ENCODE measurements at regions not wholly inside any gene's neighbourhood (a gene's known extent, or its start where the extent isn't known, plus 50 kb on each side); places are given as distances from the start of the nearest gene placed in this dataset.
"Not testable (repeated sequence)": the region's sequence is repeated elsewhere in the genome, so short reads cannot be mapped to it uniquely, and the experiment has no call there.

- H3K27me3 ChIP-seq (replicated peaks in 1 of 2; ENCODE audit: control insufficient read depth in 2 of 2, insufficient read depth in 2 of 2, low read length in 1 of 2); intact Hi-C loops (cut with micrococcal nuclease; ENCODE audit: unreplicated experiment); CTCF ChIA-PET; H3K9me3 ChIP-seq (replicated peaks; ENCODE audit: control insufficient read depth, insufficient read depth, low read length); FAIRE-seq; H3K4me3 ChIP-seq; H3K4me2 ChIP-seq (ENCODE audit: control insufficient read depth, insufficient read depth); DNase-seq (ENCODE audit: low read depth, low spot score); H3K27ac ChIP-seq (ENCODE audit: control insufficient read depth, insufficient read depth); H2AFZ ChIP-seq (ENCODE audit: control insufficient read depth, low read depth, low read length); BruUV-seq (replicated peaks); H3K36me3 ChIP-seq (ENCODE audit: control insufficient read depth in 2 of 2, insufficient read depth in 2 of 2, low read length in 1 of 2); H3K79me2 ChIP-seq (ENCODE audit: control insufficient read depth, insufficient read depth, low read length); RAD21 ChIA-PET (ENCODE audit: unreplicated experiment); H3K9ac ChIP-seq (ENCODE audit: control insufficient read depth, insufficient read depth, low read length); ATAC-seq; H3K4me1 ChIP-seq (ENCODE audit: control insufficient read depth, insufficient read depth, low read length); SMC1A ChIA-PET (ENCODE audit: uncharacterized antibody, unreplicated experiment); POLR2A ChIA-PET; H4K20me1 ChIP-seq (ENCODE audit: control insufficient read depth, insufficient read depth); in situ Hi-C loops (cut with MboI): not testable (repeated sequence)
- WGBS (ENCODE audit: insufficient coverage, insufficient replicate concordance, low lambda C conversion rate, missing lambda C conversion rate) = 25% methylated on average over 3 of the region's 4 CpGs
Observed at GRCh38 chr2:53313644-53314043, 454.0 kb upstream of the CHAC2 start.

DNA sequence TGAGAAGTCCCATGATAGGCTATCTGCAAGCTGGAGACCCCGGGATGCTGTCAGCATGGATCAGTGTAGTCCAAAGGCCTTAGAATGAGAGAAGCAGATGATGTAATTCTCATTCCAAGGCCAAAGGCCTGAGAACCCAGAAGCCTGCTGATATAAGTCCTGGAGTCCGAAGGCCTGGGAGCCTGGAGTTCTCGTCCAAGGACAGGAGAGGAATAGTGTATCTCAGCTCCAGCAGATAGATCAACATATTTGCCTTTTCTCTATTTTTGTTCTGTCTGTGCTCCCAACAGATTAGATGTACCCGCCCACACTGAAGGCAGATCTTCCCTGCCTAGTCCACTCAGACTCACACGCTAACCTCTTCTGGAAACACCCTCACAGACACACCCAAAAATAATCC, 454.9 kb upstream of the CHAC2 start:
- no peaks in the 10 kb centered on the region for H4K20me1 ChIP-seq (ENCODE audit: control insufficient read depth, insufficient read depth)
- no peaks in the 10 kb centered on the region for H3K27me3 ChIP-seq (replicated peaks in 1 of 2; ENCODE audit: control insufficient read depth in 2 of 2, insufficient read depth in 2 of 2, low read length in 1 of 2)
- CTCF ChIA-PET = no interaction called here
- no peaks in the 10 kb centered on the region for H3K4me1 ChIP-seq (ENCODE audit: control insufficient read depth, insufficient read depth, low read length)
- no peak for ATAC-seq
- BruUV-seq (replicated peaks) = no TSS peak
- in situ Hi-C loops (cut with MboI) = no loop called here
- no peak for DNase-seq (ENCODE audit: low read depth, low spot score)
- intact Hi-C loops (cut with micrococcal nuclease; ENCODE audit: unreplicated experiment) = no loop called here
- WGBS (ENCODE audit: insufficient coverage, insufficient replicate concordance, low lambda C conversion rate, missing lambda C conversion rate) = 11% methylated on average over 5 of the region's 5 CpGs
- no peak overlapping the region for H3K9ac ChIP-seq (ENCODE audit: control insufficient read depth, insufficient read depth, low read length)
- no peak overlapping the region for H2AFZ ChIP-seq (ENCODE audit: control insufficient read depth, low read depth, low read length)
- no peak overlapping the region for H3K4me3 ChIP-seq
- H3K36me3 ChIP-seq (ENCODE audit: control insufficient read depth in 2 of 2, insufficient read depth in 2 of 2, low read length in 1 of 2) = no peaks in the 10 kb centered on the region
- no peaks in the 10 kb centered on the region for H3K9me3 ChIP-seq (replicated peaks; ENCODE audit: control insufficient read depth, insufficient read depth, low read length)
- FAIRE-seq = no peak
- SMC1A ChIA-PET (ENCODE audit: uncharacterized antibody, unreplicated experiment) = no interaction called here
- RAD21 ChIA-PET (ENCODE audit: unreplicated experiment) = no interaction called here
- POLR2A ChIA-PET = no interaction called here
- no peak overlapping the region for H3K4me2 ChIP-seq (ENCODE audit: control insufficient read depth, insufficient read depth)
- no peak overlapping the region for H3K27ac ChIP-seq (ENCODE audit: control insufficient read depth, insufficient read depth)
- H3K79me2 ChIP-seq (ENCODE audit: control insufficient read depth, insufficient read depth, low read length) = no peaks in the 10 kb centered on the region
- TF ChIP-seq NFYA (IDR thresholded peaks at IDR 0.05; ENCODE audit: borderline replicate concordance, low read depth, low read length) (no peak), NKRF (conservative IDR thresholded peaks at IDR 0.05) (no peak), TBL1XR1 (IDR thresholded peaks at IDR 0.05; ENCODE audit: low read depth, low read length) (no peak), KDM1A (IDR thresholded peaks at IDR 0.05; ENCODE audit: borderline replicate concordance) (no peak), E2F4 (IDR thresholded peaks at IDR 0.05; ENCODE audit: low read depth, low read length) (no peak), MTA3 (IDR thresholded peaks at IDR 0.05; ENCODE audit: borderline replicate concordance, low read length) (no peak), NRF1 (conservative IDR thresholded peaks at IDR 0.05; ENCODE audit: low read depth, low read length) (no peak), SMARCA5 (IDR thresholded peaks at IDR 0.05) (no peak), POLR2AphosphoS2 (IDR thresholded peaks at IDR 0.05; ENCODE audit: low read depth, low read length) (no peak), ZZZ3 (IDR thresholded peaks at IDR 0.05; ENCODE audit: control insufficient read depth, insufficient read length, low read depth) (no peak), RB1 (IDR thresholded peaks at IDR 0.05; ENCODE audit: borderline replicate concordance) (no peak), NR2F1 (conservative IDR thresholded peaks at IDR 0.05) (no peak), RAD51 (IDR thresholded peaks at IDR 0.05) (no peak), FOS (IDR thresholded peaks at IDR 0.05; ENCODE audit: borderline replicate concordance, extremely low read depth, insufficient read length) (no peak), FOXK2 (IDR thresholded peaks at IDR 0.05) (no peak), MEF2B (IDR thresholded peaks at IDR 0.05; ENCODE audit: partially characterized antibody, poor library complexity, severe bottlenecking) (no peak)
- TF ChIP-seq, protein P1, sequence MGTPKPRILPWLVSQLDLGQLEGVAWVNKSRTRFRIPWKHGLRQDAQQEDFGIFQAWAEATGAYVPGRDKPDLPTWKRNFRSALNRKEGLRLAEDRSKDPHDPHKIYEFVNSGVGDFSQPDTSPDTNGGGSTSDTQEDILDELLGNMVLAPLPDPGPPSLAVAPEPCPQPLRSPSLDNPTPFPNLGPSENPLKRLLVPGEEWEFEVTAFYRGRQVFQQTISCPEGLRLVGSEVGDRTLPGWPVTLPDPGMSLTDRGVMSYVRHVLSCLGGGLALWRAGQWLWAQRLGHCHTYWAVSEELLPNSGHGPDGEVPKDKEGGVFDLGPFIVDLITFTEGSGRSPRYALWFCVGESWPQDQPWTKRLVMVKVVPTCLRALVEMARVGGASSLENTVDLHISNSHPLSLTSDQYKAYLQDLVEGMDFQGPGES (IDR thresholded peaks at IDR 0.05) = no peak
